PFSK-1 (cell line): ENCODE measurements at regions not wholly inside any gene's neighbourhood (a gene's known extent, or its start where the extent isn't known, plus 50 kb on each side); places are given as distances from the start of the nearest gene placed in this dataset.

ENCODE experiments used
- POLR2AphosphoS5 ChIP-seq: IDR thresholded peaks from 2 replicates; pipeline ENCODE4 v1.6.1; 2012; ENCODE audit warnings: low read depth, mild to moderate bottlenecking, control low read depth, low read length, moderate library complexity
- TF ChIP-seq, protein P1 (sequence below), 2 experiments: IDR thresholded peaks; 2 replicates each; pipeline versions ENCODE4 v1.6.1 to v1.8.0; 2011 to 2012; ENCODE audit warnings: low read depth in 2 of 2, low read length in 2 of 2, control low read depth in 1 of 2, inconsistent platforms in 1 of 2, mild to moderate bottlenecking in 1 of 2, moderate library complexity in 1 of 2; ENCODE audit not compliant: insufficient read depth in 1 of 2

DNA sequence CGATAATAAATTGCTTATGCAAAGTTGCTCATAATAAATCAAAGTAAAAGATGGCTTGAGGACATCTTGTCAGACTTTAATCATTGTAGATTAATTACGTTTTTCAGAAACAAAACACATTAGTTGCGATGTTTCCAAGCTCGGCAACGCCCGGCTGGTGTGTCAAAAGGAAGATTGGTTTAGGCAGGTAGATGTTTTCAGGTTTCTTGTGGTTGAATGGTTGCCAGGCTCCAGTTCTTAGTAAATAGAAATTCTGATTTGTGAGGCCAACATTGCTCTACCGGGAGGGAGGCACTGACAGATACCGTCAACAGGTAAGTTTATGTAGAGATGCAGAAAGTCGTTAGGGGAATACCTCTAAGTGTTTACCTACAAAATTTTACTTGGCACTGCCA, 280.3 kb downstream of the NPR3 start:
- TF ChIP-seq, protein P1, sequence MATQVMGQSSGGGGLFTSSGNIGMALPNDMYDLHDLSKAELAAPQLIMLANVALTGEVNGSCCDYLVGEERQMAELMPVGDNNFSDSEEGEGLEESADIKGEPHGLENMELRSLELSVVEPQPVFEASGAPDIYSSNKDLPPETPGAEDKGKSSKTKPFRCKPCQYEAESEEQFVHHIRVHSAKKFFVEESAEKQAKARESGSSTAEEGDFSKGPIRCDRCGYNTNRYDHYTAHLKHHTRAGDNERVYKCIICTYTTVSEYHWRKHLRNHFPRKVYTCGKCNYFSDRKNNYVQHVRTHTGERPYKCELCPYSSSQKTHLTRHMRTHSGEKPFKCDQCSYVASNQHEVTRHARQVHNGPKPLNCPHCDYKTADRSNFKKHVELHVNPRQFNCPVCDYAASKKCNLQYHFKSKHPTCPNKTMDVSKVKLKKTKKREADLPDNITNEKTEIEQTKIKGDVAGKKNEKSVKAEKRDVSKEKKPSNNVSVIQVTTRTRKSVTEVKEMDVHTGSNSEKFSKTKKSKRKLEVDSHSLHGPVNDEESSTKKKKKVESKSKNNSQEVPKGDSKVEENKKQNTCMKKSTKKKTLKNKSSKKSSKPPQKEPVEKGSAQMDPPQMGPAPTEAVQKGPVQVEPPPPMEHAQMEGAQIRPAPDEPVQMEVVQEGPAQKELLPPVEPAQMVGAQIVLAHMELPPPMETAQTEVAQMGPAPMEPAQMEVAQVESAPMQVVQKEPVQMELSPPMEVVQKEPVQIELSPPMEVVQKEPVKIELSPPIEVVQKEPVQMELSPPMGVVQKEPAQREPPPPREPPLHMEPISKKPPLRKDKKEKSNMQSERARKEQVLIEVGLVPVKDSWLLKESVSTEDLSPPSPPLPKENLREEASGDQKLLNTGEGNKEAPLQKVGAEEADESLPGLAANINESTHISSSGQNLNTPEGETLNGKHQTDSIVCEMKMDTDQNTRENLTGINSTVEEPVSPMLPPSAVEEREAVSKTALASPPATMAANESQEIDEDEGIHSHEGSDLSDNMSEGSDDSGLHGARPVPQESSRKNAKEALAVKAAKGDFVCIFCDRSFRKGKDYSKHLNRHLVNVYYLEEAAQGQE (IDR thresholded peaks at IDR 0.05; ENCODE audit: insufficient read depth in 1 of 2, low read depth in 2 of 2, low read length in 2 of 2) = no peak
- TF ChIP-seq POLR2AphosphoS5 = no peak
